GM10248 (cell line): ENCODE measurements at regions not wholly inside any gene's neighbourhood (a gene's known extent, or its start where the extent isn't known, plus 50 kb on each side); places are given as distances from the start of the nearest gene placed in this dataset.

Experiments used
- CTCF ChIA-PET: fragments of 300-600 bp; sonication (Branson Sonifier 250); formaldehyde crosslinking; extraction: SDS; loops from one replicate; lab custom pipeline; 2021; ENCODE audit warnings: antibody characterized with exemption; lab: Yijun Ruan, JAX
- POLR2A ChIA-PET: fragments of 350-650 bp; sonication (Branson Sonifier 250); formaldehyde crosslinking; extraction: SDS; loops from one replicate; lab custom pipeline; 2020; ENCODE audit warnings: antibody characterized with exemption; lab: Yijun Ruan, JAX
- DNase-seq: peaks from one replicate; pipeline ENCODE4 v3.0.0; 2012; ENCODE audit errors: extremely low spot score
- CTCF ChIP-seq: IDR thresholded peaks from 2 replicates; pipeline ENCODE4 v1.5.1; 2012; ENCODE audit warnings: mild to moderate bottlenecking, low read depth; ENCODE audit errors: extremely low read depth, missing control alignments, control extremely low read depth

- CTCF ChIA-PET: no interaction called here
- TF ChIP-seq CTCF: no peak
- no peak for DNase-seq
- POLR2A ChIA-PET: no interaction called here
Measured at GRCh38 chr5:99308131-99308530, 379.3 kb upstream of the CHD1 start.

GRCh38 chr5:99305045-99305580 is 376.3 kb upstream of the CHD1 start:
- DNase-seq: no peak
- no peak for TF ChIP-seq CTCF
- CTCF ChIA-PET: no interaction called here
- POLR2A ChIA-PET: no interaction called here

GRCh38 chr5:99285606-99286005 is 356.8 kb upstream of the CHD1 start:
- TF ChIP-seq CTCF: no peak
- CTCF ChIA-PET: interaction anchor here (0.6 kb wide), 1 partner anchor 10 kb away, joined by 3 read pairs; no protein-coding TSS in a partner anchor
- no peak for DNase-seq
- POLR2A ChIA-PET: no interaction called here

GRCh38 chr5:99275128-99275527 is 346.3 kb upstream of the CHD1 start:
- no peak for DNase-seq
- POLR2A ChIA-PET: no interaction called here
- CTCF ChIA-PET: interaction anchor here (0.7 kb wide), 2 partner anchors 10 kb away, joined by 3 read pairs; no protein-coding TSS in a partner anchor
- no peak for TF ChIP-seq CTCF

GRCh38 chr5:99272576-99272975 is 343.8 kb upstream of the CHD1 start:
- POLR2A ChIA-PET: no interaction called here
- CTCF ChIA-PET: interaction anchor here (2.0 kb wide), 1 partner anchor 20 kb away, joined by 6 read pairs; no protein-coding TSS in a partner anchor
- DNase-seq: no peak
- no peak for TF ChIP-seq CTCF

- POLR2A ChIA-PET: no interaction called here
- DNase-seq: no peak
- no peak for TF ChIP-seq CTCF
- CTCF ChIA-PET: interaction anchor here (1.2 to 1.8 kb wide), 2 partner anchors 10 to 81 kb away, joined by 3 to 4 read pairs; no protein-coding TSS in a partner anchor
Measured at GRCh38 chr5:99258819-99259218, 330.0 kb upstream of the CHD1 start.
